ENCODE measurements at regions not wholly inside any gene's neighbourhood (a gene's known extent, or its start where the extent isn't known, plus 50 kb on each side); places are given as distances from the start of the nearest gene placed in this dataset.

GRCh38 chr4:35461931-35462659, 782.2 kb downstream of the ARAP2 start:
- H3K9me3 Mint-ChIP-seq (ENCODE audit: unreplicated experiment), result peaks cover 31% of the 10 kb centered on the region
- H3K27me3 Mint-ChIP-seq (ENCODE audit: insufficient read depth, unreplicated experiment), result no peaks in the 10 kb centered on the region
- no peak overlapping the region for H3K4me3 ChIP-seq (ENCODE audit: low read depth, low read length)
- DNase-seq, result no peak
- H3K27ac Mint-ChIP-seq (ENCODE audit: unreplicated experiment), result no peak overlapping the region
- no peaks in the 10 kb centered on the region for H3K4me1 Mint-ChIP-seq (ENCODE audit: low read depth, unreplicated experiment)
- H3K9me3 ChIP-seq, result no peaks in the 10 kb centered on the region
- no TSS peak for BruUV-seq (replicated peaks)
- H3K27me3 ChIP-seq (replicated peaks; ENCODE audit: control insufficient read depth, insufficient read depth, low read length), result no peaks in the 10 kb centered on the region
- H3K4me3 Mint-ChIP-seq (ENCODE audit: unreplicated experiment), result no peak overlapping the region
- POLR2A ChIA-PET, result no interaction called here
- TF ChIP-seq CTCF (IDR thresholded peaks at IDR 0.05; ENCODE audit: insufficient read depth in 1 of 2, low read depth in 1 of 2, low read length in 1 of 2, severe bottlenecking in 1 of 2, unreplicated experiment in 1 of 2), result no peak
- H3K36me3 ChIP-seq (ENCODE audit: control insufficient read depth, insufficient read depth, low read length), result no peaks in the 10 kb centered on the region
- CTCF ChIA-PET, result no interaction called here
- intact Hi-C loops (cut with micrococcal nuclease; ENCODE audit: unreplicated experiment), result no loop called here
- H3K36me3 Mint-ChIP-seq (ENCODE audit: insufficient read depth, unreplicated experiment), result no peaks in the 10 kb centered on the region
- no peaks in the 10 kb centered on the region for H3K4me1 ChIP-seq

GRCh38 chr4:35463251-35463952, 780.9 kb downstream of the ARAP2 start:
- DNase-seq, result no peak
- no TSS peak for BruUV-seq (replicated peaks)
- no peaks in the 10 kb centered on the region for H3K4me1 Mint-ChIP-seq (ENCODE audit: low read depth, unreplicated experiment)
- intact Hi-C loops (cut with micrococcal nuclease; ENCODE audit: unreplicated experiment), result no loop called here
- no peak overlapping the region for H3K27ac Mint-ChIP-seq (ENCODE audit: unreplicated experiment)
- H3K36me3 Mint-ChIP-seq (ENCODE audit: insufficient read depth, unreplicated experiment), result no peaks in the 10 kb centered on the region
- H3K27me3 Mint-ChIP-seq (ENCODE audit: insufficient read depth, unreplicated experiment), result no peaks in the 10 kb centered on the region
- Histone ChIP-seq H3K36me3 (ENCODE audit: control insufficient read depth, insufficient read depth, low read length) (no peaks in the 10 kb centered on the region), H3K27me3 (replicated peaks; ENCODE audit: control insufficient read depth, insufficient read depth, low read length) (no peaks in the 10 kb centered on the region), H3K4me1 (no peaks in the 10 kb centered on the region), H3K4me3 (ENCODE audit: low read depth, low read length) (no peak overlapping the region), H3K9me3 (no peaks in the 10 kb centered on the region)
- ChIA-PET CTCF (no interaction called here), POLR2A (no interaction called here)
- TF ChIP-seq CTCF (IDR thresholded peaks at IDR 0.05; ENCODE audit: insufficient read depth in 1 of 2, low read depth in 1 of 2, low read length in 1 of 2, severe bottlenecking in 1 of 2, unreplicated experiment in 1 of 2), result no peak
- H3K9me3 Mint-ChIP-seq (ENCODE audit: unreplicated experiment), result peaks cover 18% of the 10 kb centered on the region
- no peak overlapping the region for H3K4me3 Mint-ChIP-seq (ENCODE audit: unreplicated experiment)

GRCh38 chr4:35464964-35465528, 779.3 kb downstream of the ARAP2 start:
- no TSS peak for BruUV-seq (replicated peaks)
- Mint-ChIP-seq H3K36me3 (ENCODE audit: insufficient read depth, unreplicated experiment) (no peaks in the 10 kb centered on the region), H3K27ac (ENCODE audit: unreplicated experiment) (no peak overlapping the region), H3K9me3 (ENCODE audit: unreplicated experiment) (peaks cover 1% of the 10 kb centered on the region), H3K4me3 (ENCODE audit: unreplicated experiment) (no peak overlapping the region), H3K27me3 (ENCODE audit: insufficient read depth, unreplicated experiment) (no peaks in the 10 kb centered on the region), H3K4me1 (ENCODE audit: low read depth, unreplicated experiment) (no peaks in the 10 kb centered on the region)
- no peak for TF ChIP-seq CTCF (IDR thresholded peaks at IDR 0.05; ENCODE audit: insufficient read depth in 1 of 2, low read depth in 1 of 2, low read length in 1 of 2, severe bottlenecking in 1 of 2, unreplicated experiment in 1 of 2)
- ChIA-PET CTCF (no interaction called here), POLR2A (no interaction called here)
- intact Hi-C loops (cut with micrococcal nuclease; ENCODE audit: unreplicated experiment), result no loop called here
- no peaks in the 10 kb centered on the region for H3K4me1 ChIP-seq
- H3K9me3 ChIP-seq, result no peaks in the 10 kb centered on the region
- H3K27me3 ChIP-seq (replicated peaks; ENCODE audit: control insufficient read depth, insufficient read depth, low read length), result no peaks in the 10 kb centered on the region
- H3K4me3 ChIP-seq (ENCODE audit: low read depth, low read length), result no peak overlapping the region
- DNase-seq, result no peak
- H3K36me3 ChIP-seq (ENCODE audit: control insufficient read depth, insufficient read depth, low read length), result no peaks in the 10 kb centered on the region

All from Caco-2 (cell line).